Activated T-cell treated with anti-CD3 and anti-CD28 coated beads, Interleukin-2, amount 50 U/mL, for 48 hours (primary cell): ENCODE measurements at regions not wholly inside any gene's neighbourhood (a gene's known extent, or its start where the extent isn't known, plus 50 kb on each side); places are given as distances from the start of the nearest gene placed in this dataset.

ENCODE experiments used
- DNase-seq, 2 experiments: peaks; one replicate each; pipeline ENCODE4 v3.0.0-alpha.2; 2020

- DNase-seq = no peak
Measured at GRCh38 chr15:70469651-70470555, 293.5 kb downstream of the UACA start.

GRCh38 chr15:70469182-70469581 lies 294.2 kb downstream of the UACA start:
- no peak for DNase-seq

GRCh38 chr15:70466895-70467529 lies 296.3 kb downstream of the UACA start:
- DNase-seq = peak in 1 of 2 experiments; percentile 64

- no peak for DNase-seq
Measured at GRCh38 chr15:70466305-70466704, 297.1 kb downstream of the UACA start.

GRCh38 chr15:70465812-70466211 lies 297.5 kb downstream of the UACA start:
- no peak for DNase-seq

- DNase-seq = no peak
Measured at GRCh38 chr15:70463453-70463834, 299.9 kb downstream of the UACA start.

GRCh38 chr15:70461992-70462391 lies 301.4 kb downstream of the UACA start:
- DNase-seq = no peak

GRCh38 chr15:70461017-70461416 lies 302.3 kb downstream of the UACA start:
- no peak for DNase-seq

- no peak for DNase-seq
Measured at GRCh38 chr15:70459312-70459711, 304.0 kb downstream of the UACA start.

GRCh38 chr15:70453766-70454165 lies 309.6 kb downstream of the UACA start:
- no peak for DNase-seq

- no peak for DNase-seq
Measured at GRCh38 chr15:70453238-70453637, 310.1 kb downstream of the UACA start.

GRCh38 chr15:70451821-70452653 lies 311.3 kb downstream of the UACA start:
- peak in 1 of 2 experiments; percentile 44 for DNase-seq

- DNase-seq = no peak
Measured at GRCh38 chr15:70450142-70450443, 313.3 kb downstream of the UACA start.

GRCh38 chr15:70449311-70450141 lies 313.8 kb downstream of the UACA start:
- no peak for DNase-seq

- DNase-seq = peak; percentile 37 to 49
Measured at GRCh38 chr15:70447928-70448698, 315.2 kb downstream of the UACA start.

GRCh38 chr15:70447521-70447920 lies 315.8 kb downstream of the UACA start:
- DNase-seq = no peak

- peak in 1 of 2 experiments; percentile 15 for DNase-seq
Measured at GRCh38 chr15:70447081-70447480, 316.3 kb downstream of the UACA start.

- DNase-seq = no peak
Measured at GRCh38 chr15:70443486-70444273, 319.7 kb downstream of the UACA start.

GRCh38 chr15:70442616-70443321 lies 320.6 kb downstream of the UACA start:
- DNase-seq = no peak

GRCh38 chr15:70442211-70442610 lies 321.1 kb downstream of the UACA start:
- no peak for DNase-seq
